IPS-NIHi7 (cell line): ENCODE measurements at regions not wholly inside any gene's neighbourhood (a gene's known extent, or its start where the extent isn't known, plus 50 kb on each side); places are given as distances from the start of the nearest gene placed in this dataset.
"Not testable (repeated sequence)": the region's sequence is repeated elsewhere in the genome, so short reads cannot be mapped to it uniquely, and the experiment has no call there.

ENCODE experiments used
- DNase-seq: peaks from one replicate; pipeline ENCODE4 v3.0.0; 2012; ENCODE audit warnings: mixed read lengths; ENCODE audit errors: extremely low spot score

GRCh38 chr2:114018464-114018863, 128.6 kb downstream of the ACTR3 start:
- DNase-seq = not testable (repeated sequence)

- DNase-seq = no peak
These were observed 130.8 kb downstream of the ACTR3 start for GRCh38 chr2:114020668-114021067.

- no peak for DNase-seq
These were observed 132.6 kb downstream of the ACTR3 start for GRCh38 chr2:114022360-114023085.

- DNase-seq = no peak
These were observed 134.4 kb downstream of the ACTR3 start for GRCh38 chr2:114024326-114024725.

GRCh38 chr2:114025030-114025429, 135.1 kb downstream of the ACTR3 start:
- DNase-seq = no peak

GRCh38 chr2:114027437-114027836, 137.5 kb downstream of the ACTR3 start:
- no peak for DNase-seq

GRCh38 chr2:114031605-114032505, 142.0 kb downstream of the ACTR3 start:
- no peak for DNase-seq

GRCh38 chr2:114032705-114033104, 142.8 kb downstream of the ACTR3 start:
- no peak for DNase-seq

- DNase-seq = no peak
These were observed 144.9 kb downstream of the ACTR3 start for GRCh38 chr2:114034742-114035141.

- no peak for DNase-seq
These were observed 148.8 kb downstream of the ACTR3 start for GRCh38 chr2:114038710-114039109.

- DNase-seq = no peak
These were observed 149.8 kb downstream of the ACTR3 start for GRCh38 chr2:114039677-114040076.

- no peak for DNase-seq
These were observed 150.9 kb downstream of the ACTR3 start for GRCh38 chr2:114040826-114041225.

- no peak for DNase-seq
These were observed 155.1 kb downstream of the ACTR3 start for GRCh38 chr2:114044985-114045384.

GRCh38 chr2:114046373-114046772, 156.5 kb downstream of the ACTR3 start:
- no peak for DNase-seq

GRCh38 chr2:114046866-114047435, 157.1 kb downstream of the ACTR3 start:
- no peak for DNase-seq

GRCh38 chr2:114049280-114049679, 159.4 kb downstream of the ACTR3 start:
- DNase-seq = no peak

- no peak for DNase-seq
These were observed 159.9 kb downstream of the ACTR3 start for GRCh38 chr2:114049826-114050225.

GRCh38 chr2:114056294-114057143, 166.6 kb downstream of the ACTR3 start:
- DNase-seq = no peak

- no peak for DNase-seq
These were observed 167.7 kb downstream of the ACTR3 start for GRCh38 chr2:114057638-114058037.

GRCh38 chr2:114061566-114062098, 171.7 kb downstream of the ACTR3 start:
- DNase-seq = no peak

- DNase-seq = no peak
These were observed 173.5 kb downstream of the ACTR3 start for GRCh38 chr2:114063346-114063745.
